Ammon's horn (tissue), 1 donor: ENCODE measurements at regions not wholly inside any gene's neighbourhood (a gene's known extent, or its start where the extent isn't known, plus 50 kb on each side); places are given as distances from the start of the nearest gene placed in this dataset.
"Not testable (repeated sequence)": the region's sequence is repeated elsewhere in the genome, so short reads cannot be mapped to it uniquely, and the experiment has no call there.

Experiments
- DNase-seq: peaks from one replicate; pipeline ENCODE4 v3.0.0-alpha.2; 2016; ENCODE audit warnings: low spot score

DNA sequence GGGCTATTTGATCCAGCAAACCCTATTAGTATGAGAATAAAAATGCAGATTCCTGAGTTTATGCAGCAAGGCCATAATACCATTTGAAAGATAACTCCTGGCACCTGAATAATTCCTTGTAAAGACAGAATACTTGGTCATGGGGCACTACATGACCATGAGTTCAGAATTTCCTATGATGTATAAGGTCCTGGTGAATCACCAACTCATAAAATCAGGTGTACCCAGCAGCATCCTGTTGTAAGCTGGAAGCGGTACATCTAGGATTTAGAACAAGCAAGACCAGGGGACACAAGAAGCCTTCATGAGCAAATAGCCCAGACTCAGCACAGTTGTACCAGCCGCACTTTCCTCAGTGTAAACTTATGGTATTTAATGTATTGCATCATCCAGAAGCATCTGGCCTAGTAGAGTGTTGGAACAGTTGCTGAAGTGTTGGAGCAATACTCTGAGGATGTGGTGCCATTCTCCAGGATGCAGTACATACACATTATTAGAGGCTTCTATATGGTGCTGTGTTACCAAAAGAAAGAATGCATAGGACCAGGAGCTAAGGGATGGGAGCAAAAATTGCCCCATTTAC lies 233.4 kb downstream of the SQOR start:
- DNase-seq: no peak

DNA sequence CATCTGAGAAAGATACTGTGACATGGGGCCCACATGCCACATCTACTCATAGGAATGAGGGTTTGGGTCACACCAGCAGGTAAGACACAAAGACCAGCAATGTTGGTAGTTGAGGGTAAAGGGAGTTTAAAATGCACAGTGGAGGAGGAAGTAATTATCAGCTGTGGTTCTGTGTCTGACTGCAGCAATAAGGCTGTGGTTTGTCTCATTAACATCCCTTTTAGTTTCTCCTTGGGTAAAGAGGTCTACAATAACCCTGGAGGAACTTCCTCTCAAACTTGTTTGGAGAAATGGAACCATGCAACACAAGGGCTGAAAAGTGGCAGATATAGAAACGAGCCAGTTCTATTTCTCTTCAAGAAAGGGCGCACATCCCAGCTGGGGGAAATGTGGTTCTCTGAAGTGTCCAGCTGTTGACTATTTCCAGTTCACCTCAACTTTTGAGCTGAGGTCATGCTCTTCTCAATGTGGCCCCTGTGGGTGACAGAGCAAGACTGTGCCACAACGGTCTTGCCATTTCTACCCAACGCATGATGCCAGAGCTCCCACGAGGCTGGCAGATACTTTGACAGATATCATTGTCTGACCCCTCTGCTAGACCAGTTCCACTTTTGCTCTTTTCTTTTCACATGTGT lies 234.3 kb downstream of the SQOR start:
- no peak for DNase-seq

DNA sequence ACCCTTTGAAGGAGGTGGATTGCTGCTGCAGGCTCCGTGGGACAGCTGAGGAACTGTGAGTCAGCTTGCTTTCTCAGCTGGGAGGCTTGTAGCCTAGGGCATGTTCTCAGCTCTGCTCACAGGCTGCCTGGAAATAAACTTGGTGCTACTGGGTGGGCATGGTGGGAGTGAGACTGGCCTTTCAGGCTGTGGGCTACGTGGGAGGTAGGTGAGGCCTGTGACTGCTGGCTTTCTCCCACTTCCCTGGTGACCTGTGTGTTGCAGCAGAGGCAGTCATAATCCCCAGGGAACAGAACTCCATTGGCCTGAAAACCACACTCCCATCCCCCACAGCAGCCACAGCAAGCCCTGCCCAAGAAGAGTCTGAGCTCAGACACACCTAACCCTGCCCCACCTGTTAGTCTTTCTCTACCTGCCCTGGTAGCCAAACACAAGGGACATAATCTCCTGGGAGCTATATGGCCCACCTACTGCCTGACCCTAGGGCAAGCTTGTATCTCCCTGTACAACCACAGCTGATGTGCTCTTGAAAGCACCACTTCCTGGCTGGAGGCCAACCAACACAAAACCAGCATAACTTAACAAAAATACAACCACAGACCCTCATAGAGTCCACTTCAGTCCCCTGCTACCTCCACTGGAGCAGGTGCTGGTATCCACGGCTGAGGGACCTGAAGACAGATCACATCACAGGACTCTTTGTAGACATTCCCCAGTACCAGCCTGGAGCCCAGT lies 236.5 kb downstream of the SQOR start:
- DNase-seq: no peak

DNA sequence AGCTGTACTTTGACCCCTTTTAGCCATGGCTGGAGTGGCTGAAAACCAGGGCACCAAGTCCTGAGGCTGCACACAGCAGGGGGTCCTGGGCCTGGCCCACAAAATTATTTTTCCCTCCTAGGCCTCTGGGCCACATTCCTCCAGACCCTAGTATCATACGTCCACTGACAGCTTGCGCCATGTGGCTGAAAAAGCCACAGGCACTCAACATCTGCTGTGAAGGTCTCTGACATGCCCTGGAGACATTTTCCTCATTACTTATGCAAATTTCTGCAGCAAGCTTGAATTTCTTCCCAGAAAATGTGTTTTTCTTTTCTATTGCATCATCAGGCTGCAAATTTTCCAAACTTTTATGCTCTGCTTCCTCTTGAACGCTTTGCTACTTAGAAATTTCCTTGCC lies 239.0 kb downstream of the SQOR start:
- DNase-seq: no peak

DNA sequence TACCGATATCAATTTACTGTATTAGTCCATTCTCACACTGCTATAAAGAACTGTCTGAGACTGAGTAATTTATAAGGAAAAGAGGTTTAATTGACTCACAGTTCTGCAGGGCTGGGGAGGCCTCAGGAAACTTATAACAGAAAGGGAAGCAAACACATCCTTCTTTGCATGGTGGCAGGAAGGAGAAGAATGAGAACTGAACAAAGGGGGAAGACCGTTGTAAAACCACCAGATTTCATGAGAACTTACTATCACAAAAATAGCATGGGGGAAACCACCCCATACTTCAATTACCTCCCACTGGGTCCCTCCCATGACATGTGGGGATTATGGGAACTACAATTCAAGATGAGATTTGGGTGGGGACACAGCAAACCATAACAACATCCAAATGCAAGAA lies 239.7 kb downstream of the SQOR start:
- not testable (repeated sequence) for DNase-seq

DNA sequence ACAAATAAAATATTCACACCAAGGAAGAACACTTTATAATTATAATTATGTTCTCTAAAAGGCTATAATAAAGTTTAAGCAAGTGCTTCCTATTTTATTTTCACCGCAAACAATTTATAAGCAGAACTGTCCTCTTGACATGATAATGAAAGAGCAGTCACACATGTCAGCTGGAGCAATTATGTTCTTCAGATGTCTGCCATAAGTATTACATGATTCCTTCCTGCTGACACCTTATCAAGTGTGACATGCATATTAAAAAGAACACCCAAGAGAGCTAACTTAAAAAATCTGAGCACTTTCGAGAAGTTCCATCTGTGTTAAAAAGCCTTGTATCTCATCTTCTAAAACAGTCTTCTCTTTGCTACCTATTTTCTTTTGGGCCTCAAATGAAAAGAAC lies 249.5 kb downstream of the SQOR start:
- no peak for DNase-seq

DNA sequence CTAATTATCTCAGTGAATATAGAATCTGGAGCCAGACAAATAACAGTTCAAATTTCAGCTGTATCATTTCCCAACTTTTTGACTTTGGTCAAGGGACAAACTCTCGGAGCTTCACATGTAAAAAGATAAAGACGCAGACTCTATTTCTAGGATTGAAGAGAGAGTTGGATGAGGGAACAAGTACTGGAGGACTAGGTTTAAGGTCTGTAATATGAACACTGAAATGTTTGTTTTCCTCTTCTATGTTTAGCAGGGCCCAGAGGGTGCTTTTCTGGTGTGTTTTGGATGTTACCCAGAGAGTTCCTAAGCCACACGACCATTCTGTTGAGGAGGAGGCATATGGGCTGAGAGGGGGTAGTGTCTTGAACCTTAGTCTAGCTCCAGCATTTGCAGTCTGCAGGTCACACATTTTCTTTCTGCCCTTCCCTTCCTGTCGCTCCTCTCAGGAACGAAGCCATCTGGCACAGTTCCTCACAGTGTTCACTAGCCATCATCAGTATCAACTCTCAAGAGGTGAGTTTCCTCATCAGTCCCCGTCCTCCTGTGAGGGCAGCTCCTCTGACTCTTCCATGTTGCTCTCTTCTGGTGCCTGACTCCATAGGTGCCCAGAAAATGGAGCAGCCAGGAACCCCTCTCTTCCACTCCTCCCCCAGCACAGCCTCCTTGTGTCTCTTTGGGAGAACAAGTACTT lies 250.1 kb downstream of the SQOR start:
- no peak for DNase-seq

DNA sequence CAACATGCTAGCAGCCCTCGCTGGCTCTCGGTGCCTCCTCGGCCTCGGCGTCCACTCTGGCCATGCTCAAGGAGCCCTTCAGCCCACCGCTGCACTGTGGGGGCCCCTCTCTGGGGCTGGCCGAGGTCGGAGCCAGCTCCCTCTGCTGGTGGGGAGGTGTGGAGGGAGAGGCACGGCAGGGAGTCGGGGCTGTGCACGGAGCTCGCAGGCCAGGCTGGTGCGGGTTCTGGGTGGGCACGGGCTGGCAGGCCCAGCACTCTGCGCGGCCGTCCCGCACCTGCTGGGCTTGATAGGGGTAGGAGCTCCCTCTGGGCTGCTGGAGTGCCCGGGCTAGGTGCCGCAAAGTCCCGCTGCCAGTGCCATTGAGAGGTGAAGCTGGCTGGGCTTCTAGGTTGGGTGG lies 251.0 kb downstream of the SQOR start:
- no peak for DNase-seq

DNA sequence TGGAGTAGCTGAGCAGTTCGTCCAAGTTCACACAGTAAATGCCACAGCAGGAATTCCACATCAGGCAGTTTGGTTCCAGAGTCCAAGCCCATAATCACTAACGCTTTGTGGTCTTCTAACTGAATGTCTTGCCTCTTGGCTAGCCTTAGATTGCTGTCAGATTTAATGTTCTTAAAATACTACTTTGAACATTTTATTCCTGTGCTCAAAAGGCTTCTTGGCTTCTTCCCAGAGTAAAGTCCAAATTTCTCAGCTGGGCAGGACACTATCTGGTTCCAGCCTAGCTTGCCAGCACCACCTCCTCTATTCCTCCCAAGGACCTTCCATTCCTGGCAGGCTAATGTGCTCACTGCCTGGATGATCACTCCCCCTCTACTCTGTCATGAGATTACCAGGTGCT lies 256.9 kb downstream of the SQOR start:
- DNase-seq: peak; percentile 2

DNA sequence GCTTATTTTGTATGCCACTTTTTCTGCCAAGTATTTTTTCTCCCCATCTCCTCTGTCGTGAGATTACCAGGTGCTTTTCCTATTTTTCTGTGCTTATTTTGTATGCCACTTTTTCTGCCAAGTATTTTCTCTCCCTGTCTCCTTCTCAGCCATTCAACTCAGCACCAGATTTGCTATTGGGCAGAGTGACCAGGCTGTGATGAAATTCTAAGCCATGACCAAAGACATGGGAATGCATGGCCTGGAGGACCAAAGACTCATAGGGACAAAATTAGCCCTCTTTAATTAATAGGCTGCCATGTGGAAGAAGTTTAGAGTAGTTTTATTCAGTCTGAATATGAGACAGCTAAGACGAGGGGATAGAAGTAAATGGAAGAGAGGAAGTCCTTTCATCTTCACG lies 257.4 kb downstream of the SQOR start:
- DNase-seq: no peak

DNA sequence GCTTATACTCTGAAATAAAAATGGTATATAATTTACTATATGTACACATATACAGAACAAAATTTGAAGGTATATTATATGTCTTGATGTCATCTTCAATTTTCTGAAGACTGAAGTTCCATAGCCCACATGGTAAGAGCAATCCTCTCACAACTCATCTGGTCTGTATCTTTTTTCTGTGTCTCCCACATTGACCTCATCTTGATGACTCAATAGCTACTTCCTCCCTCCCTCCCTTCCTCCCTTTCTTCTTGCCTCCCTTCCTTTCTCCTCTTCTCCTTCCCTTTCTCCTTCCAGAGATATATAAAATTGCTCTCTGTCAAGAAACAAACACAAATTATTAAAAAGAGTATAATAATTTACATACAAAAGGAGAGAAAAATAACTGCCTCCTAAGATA lies 268.5 kb downstream of the SQOR start:
- DNase-seq: no peak

DNA sequence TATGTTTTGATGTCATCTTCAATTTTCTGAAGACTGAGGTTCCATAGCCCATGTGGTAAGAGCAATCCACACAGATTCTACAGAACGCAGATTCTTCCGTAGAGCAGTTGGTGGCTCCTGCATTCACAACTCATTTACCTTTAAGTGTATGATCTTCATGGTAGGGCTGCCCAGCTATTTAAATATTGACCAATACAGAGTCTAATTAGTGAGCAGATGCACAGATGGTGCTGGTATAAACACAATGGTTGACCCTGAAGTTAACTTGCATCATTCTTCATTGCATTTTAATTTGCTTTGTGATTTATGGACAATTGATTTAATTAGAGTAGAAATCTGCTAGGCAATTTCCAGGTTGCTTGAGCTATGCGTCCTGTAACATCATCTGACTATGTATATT lies 269.2 kb downstream of the SQOR start:
- no peak for DNase-seq

DNA sequence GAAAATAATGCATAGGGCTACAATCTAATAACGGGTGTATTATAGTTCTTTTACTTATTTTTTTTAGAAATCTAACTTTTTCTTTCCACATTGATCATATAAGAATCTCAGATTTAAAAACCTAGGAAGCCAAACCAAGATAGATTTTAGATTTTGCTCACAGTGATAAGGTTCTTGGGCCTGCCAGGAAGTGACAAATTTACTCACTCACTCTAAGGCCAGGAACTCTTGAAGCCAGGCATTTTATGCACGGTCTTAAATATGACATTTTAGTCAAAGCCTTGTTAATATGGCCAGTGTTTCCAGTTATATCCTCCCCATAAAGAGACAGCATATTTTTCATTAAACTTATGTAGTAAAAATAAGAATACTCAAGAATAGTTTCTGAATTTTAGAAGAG lies 271.4 kb downstream of the SQOR start:
- no peak for DNase-seq

DNA sequence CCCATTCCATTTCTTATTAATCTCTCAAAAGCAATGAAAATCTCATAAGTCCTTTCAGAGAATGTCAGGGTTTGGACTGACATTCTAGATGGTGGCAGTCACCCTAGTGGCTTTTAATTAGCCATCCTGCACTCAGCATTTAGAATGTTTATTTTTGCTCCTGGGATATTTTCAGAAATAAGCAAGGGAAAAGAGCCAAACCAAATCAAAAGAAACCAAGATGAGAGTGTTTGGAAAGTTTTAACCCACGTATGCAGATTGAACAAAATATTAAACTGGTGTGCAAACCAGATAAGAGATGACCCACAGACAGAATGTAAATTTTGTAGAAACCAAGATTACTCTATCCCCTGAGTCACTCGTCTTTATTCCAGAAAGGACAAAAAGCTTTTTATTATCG lies 275.8 kb downstream of the SQOR start:
- no peak for DNase-seq

DNA sequence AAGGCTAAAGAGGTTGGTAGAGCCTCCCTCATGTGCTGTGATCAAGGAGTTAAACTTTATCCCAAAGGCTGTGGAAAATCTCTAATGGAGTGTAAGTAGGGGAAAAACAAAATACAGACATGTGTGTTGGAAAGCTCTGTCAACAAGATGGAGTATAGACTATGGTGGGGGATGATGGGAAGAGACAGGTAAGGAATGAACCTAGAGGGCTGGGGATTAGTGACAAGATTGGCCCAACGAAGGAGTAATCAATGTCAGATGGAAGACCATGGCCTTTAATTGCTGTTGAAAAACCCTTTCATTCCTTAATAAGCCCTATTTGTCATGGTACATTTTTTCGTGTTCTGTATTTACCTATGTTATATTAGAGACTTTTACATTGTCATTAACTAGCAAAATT lies 278.6 kb downstream of the SQOR start:
- no peak for DNase-seq

DNA sequence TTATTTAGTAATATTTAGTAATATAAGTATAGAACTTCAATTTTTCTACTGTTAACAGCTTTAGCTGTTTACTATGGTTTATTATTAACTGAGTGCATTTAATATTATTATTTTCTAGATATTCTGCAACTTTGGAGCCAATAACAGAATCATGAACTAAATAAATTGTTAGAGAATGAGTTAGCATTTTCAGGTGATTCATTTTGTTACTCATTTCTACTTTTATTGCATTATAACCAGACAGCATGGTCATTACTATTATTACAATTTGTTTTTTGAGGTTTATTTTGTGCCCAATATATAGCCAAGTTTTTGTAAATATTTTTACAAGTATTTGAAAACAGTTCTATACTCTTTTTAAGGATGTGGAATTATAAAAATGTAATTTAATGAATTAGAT lies 279.6 kb downstream of the SQOR start:
- no peak for DNase-seq

DNA sequence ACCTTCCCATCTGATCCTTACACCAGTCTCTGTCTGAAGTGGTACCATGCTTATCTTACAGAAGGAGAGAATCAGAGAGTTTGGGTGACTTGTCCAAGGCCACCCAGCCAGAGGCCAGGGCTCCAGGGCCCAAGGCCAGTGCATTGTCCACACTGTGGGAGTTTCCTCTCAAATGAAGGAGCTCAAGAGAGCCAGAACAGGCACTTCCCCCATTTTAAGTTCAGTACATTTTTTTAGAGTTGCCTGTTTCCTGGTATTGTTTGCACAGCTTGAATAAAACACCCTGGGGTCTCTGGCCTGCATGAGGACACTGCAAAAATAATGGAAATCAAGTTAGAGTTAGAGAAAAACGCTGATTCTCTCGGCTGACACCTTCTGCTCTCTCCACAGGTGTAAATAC lies 284.0 kb downstream of the SQOR start:
- DNase-seq: no peak

DNA sequence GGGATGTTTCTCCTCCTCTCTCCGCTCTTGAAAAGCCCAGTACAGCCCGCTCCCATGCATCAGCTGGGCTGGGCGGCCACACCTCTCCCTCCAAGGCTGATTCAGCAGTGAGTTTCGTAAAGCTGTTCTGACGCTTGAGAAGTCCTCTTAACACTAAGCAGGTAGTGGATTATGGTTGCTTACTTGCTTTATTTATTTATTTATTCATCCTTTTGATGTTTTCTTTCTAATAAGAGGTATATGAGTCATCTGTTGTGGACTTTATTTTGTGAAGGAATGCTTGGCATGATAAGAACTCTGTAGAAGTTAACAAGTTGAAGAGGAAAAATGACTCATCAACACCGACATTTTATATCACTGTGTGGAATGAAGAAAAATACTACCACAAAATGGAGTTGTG lies 285.0 kb downstream of the SQOR start:
- no peak for DNase-seq

DNA sequence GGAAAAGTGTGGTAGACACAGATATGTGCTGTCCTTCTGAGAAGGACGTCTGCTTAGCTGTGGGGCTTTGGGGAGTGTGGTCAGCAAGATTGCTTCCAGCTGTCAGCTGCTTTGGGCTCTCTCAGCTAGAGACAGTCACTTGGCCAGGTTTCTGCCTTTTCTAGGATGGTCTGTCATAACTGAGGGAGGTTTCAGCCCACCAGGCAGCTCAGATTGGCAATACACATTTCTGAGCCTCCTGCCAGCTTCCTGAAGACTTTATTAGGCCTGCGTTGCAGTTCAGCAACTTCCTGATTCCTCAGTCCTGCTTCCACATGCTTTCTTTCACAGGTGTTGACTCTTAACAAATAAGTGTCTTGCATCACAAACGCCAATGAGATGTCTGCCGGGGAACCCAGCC lies 286.5 kb downstream of the SQOR start:
- no peak for DNase-seq

DNA sequence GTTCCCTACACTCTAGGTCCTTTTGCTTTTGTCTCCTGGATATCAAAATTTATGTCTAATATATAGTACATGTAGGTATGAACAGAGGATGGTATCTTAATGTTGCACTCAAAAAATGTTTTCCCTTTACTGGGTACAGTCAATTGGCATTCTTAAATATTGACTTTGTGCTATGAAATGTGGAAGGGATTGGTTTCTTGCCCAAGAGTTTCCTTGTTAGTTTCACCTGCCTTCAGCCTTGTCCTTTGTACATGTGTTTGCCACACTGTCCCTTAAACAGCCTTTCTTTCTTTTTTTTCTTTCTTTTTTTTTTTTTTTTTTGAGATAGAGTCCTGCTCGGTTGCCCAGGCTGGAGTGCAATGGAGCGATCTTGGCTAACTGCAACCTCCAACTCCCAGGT lies 287.1 kb downstream of the SQOR start:
- DNase-seq: no peak

DNA sequence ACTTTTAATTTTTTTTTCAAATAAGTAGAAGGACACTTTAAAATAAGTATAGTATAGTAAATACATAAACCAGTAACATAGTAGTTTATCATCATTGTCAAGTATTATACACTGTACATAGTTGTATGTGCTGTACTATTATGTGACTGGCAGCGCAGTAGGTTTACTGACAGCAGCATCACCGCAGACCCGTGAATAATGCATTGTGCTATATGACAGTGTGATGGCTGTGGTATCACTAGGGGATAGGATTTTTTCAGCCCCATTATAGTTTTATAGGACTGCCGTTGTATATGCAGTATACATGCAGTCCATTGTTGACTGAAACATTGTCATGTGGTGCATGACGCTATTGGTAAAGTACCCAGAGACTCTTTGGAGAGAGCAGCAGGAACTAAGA lies 306.5 kb downstream of the SQOR start:
- DNase-seq: no peak

DNA sequence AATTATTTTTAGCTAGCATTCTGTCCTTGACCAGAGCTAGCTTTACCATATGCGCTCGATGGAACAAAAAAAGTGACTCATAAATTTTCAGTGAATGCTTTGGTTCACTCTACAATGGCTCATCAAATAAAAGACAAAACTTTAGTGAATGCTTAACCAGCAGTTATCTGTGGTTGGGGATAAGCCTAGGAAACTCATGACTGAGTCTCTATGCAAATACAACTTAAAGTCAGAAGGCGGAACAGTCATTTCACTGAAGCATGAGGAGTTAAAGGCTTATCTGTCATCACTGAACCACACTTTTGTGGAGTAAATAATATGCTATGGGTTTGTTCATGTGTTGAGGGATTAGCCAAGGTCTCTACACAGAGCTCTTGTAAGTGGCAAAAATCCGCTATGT lies 308.4 kb downstream of the SQOR start:
- DNase-seq: no peak

DNA sequence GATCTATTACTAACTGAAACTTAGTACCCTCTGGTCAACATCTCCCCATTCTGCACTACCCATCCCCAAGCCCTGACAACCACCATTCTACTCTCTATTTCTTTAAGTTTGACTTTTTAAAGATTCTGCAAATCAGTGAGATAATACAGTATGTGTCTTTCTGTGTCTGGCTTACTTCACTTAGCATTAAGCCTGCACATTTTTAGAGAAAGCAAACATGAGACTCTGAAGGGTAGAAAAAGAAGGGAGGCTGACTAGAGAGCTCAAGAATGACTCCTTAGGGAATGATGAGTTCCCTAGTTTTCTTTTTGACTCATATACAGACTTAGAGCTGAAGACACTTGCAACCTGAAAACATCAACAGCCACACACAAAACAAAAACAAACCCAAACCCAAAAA lies 311.3 kb downstream of the SQOR start:
- no peak for DNase-seq
